ENCODE measurements at regions not wholly inside any gene's neighbourhood (a gene's known extent, or its start where the extent isn't known, plus 50 kb on each side); places are given as distances from the start of the nearest gene placed in this dataset.

DNA sequence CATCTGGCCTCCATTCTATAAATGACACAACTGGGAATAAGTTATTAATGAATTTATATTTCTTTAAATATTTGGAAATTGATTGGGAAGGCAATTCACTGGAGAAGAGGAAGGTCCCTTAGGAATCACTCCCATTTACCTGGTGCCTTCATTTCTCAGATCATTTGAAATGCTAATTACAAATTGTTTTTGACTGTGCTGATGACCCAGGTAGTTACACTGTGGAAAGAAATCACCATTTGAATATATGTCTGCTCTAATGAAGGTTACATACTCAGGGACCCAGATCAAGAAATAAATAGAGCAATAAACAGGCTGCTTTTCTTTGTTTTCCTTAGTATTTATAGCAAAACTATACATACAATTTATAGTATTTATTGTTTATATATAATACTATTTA lies 1759.1 kb downstream of the ARAP2 start:
- TF ChIP-seq EZH2phosphoT487 (IDR thresholded peaks at IDR 0.05; ENCODE audit: borderline replicate concordance, low read length), result no peak
- TF ChIP-seq, protein P1, sequence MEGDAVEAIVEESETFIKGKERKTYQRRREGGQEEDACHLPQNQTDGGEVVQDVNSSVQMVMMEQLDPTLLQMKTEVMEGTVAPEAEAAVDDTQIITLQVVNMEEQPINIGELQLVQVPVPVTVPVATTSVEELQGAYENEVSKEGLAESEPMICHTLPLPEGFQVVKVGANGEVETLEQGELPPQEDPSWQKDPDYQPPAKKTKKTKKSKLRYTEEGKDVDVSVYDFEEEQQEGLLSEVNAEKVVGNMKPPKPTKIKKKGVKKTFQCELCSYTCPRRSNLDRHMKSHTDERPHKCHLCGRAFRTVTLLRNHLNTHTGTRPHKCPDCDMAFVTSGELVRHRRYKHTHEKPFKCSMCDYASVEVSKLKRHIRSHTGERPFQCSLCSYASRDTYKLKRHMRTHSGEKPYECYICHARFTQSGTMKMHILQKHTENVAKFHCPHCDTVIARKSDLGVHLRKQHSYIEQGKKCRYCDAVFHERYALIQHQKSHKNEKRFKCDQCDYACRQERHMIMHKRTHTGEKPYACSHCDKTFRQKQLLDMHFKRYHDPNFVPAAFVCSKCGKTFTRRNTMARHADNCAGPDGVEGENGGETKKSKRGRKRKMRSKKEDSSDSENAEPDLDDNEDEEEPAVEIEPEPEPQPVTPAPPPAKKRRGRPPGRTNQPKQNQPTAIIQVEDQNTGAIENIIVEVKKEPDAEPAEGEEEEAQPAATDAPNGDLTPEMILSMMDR (conservative IDR thresholded peaks at IDR 0.05; ENCODE audit: low read depth, low read length), result no peak
- TF ChIP-seq EZH2 (IDR thresholded peaks at IDR 0.05; ENCODE audit: low read length, unreplicated experiment), result no peak
